CD4-positive, alpha-beta T cell treated with Interleukin-6 for 4 hours (primary cell): ENCODE measurements at regions not wholly inside any gene's neighbourhood (a gene's known extent, or its start where the extent isn't known, plus 50 kb on each side); places are given as distances from the start of the nearest gene placed in this dataset.

Experiments
- DNase-seq: peaks from one replicate; pipeline ENCODE4 v3.0.0-alpha.2; 2020; ENCODE audit warnings: mixed read lengths

- no peak for DNase-seq
These were observed 315.0 kb downstream of the TNS1 start for GRCh38 chr2:217687771-217688170.

GRCh38 chr2:217685255-217685605 is 317.6 kb downstream of the TNS1 start:
- no peak for DNase-seq

GRCh38 chr2:217684431-217685254 is 318.2 kb downstream of the TNS1 start:
- DNase-seq, result no peak

GRCh38 chr2:217683106-217683870 is 319.5 kb downstream of the TNS1 start:
- DNase-seq, result no peak

GRCh38 chr2:217681791-217682190 is 321.0 kb downstream of the TNS1 start:
- no peak for DNase-seq

- DNase-seq, result no peak
These were observed 322.4 kb downstream of the TNS1 start for GRCh38 chr2:217680381-217680780.

- DNase-seq, result no peak
These were observed 329.2 kb downstream of the TNS1 start for GRCh38 chr2:217673627-217674026.

- no peak for DNase-seq
These were observed 330.3 kb downstream of the TNS1 start for GRCh38 chr2:217672472-217672871.

- DNase-seq, result no peak
These were observed 330.9 kb downstream of the TNS1 start for GRCh38 chr2:217671871-217672270.

- no peak for DNase-seq
These were observed 331.7 kb downstream of the TNS1 start for GRCh38 chr2:217671075-217671474.

- no peak for DNase-seq
These were observed 333.0 kb downstream of the TNS1 start for GRCh38 chr2:217669831-217670230.

GRCh38 chr2:217667512-217667911 is 335.3 kb downstream of the TNS1 start:
- no peak for DNase-seq

GRCh38 chr2:217667035-217667434 is 335.8 kb downstream of the TNS1 start:
- no peak for DNase-seq

GRCh38 chr2:217666338-217666737 is 336.5 kb downstream of the TNS1 start:
- DNase-seq, result no peak

GRCh38 chr2:217664761-217665160 is 338.0 kb downstream of the TNS1 start:
- DNase-seq, result no peak

- DNase-seq, result no peak
These were observed 339.7 kb downstream of the TNS1 start for GRCh38 chr2:217662984-217663602.

- no peak for DNase-seq
These were observed 341.4 kb downstream of the TNS1 start for GRCh38 chr2:217661378-217661777.

- no peak for DNase-seq
These were observed 342.4 kb downstream of the TNS1 start for GRCh38 chr2:217660423-217660822.

GRCh38 chr2:217658806-217659205 is 344.0 kb downstream of the TNS1 start:
- no peak for DNase-seq

GRCh38 chr2:217657252-217657651 is 345.5 kb downstream of the TNS1 start:
- no peak for DNase-seq

- no peak for DNase-seq
These were observed 346.5 kb downstream of the TNS1 start for GRCh38 chr2:217656316-217656715.

GRCh38 chr2:217655651-217656050 is 347.1 kb downstream of the TNS1 start:
- no peak for DNase-seq

GRCh38 chr2:217654168-217654567 is 348.6 kb downstream of the TNS1 start:
- DNase-seq, result no peak
